SK-N-SH treated with all-trans-retinoic acid at 6 μM for 48 hours (cell line): ENCODE measurements at regions not wholly inside any gene's neighbourhood (a gene's known extent, or its start where the extent isn't known, plus 50 kb on each side); places are given as distances from the start of the nearest gene placed in this dataset.

ENCODE experiments used
- ATAC-seq: fragments of 200-7000 bp; cut with Tn5 transposase; 3 replicates; pipeline ENCODE4 v1.9.1; 2020; ENCODE audit warnings: mild to moderate bottlenecking, moderate library complexity
- BACH2 ChIP-seq: fragments of 250-450 bp; sonication (Bioruptor Pico); IDR thresholded peaks from 2 replicates; pipeline ENCODE4 v1.9.0; 2021; ENCODE audit warnings: mild to moderate bottlenecking, borderline replicate concordance
- CSDC2 ChIP-seq: fragments of 250-450 bp; sonication (Bioruptor Pico); IDR thresholded peaks from 2 replicates; pipeline ENCODE4 v1.5.0; 2020; ENCODE audit warnings: mild to moderate bottlenecking, moderate library complexity
- ESRRG ChIP-seq: fragments of 250-450 bp; sonication (Bioruptor Pico); IDR thresholded peaks from 2 replicates; pipeline ENCODE4 v1.6.1; 2021; ENCODE audit warnings: mild to moderate bottlenecking
- ISL1 ChIP-seq: fragments of 250-450 bp; sonication (Bioruptor Pico); IDR thresholded peaks from 2 replicates; pipeline ENCODE4 v2.1.2; 2022; ENCODE audit warnings: mild to moderate bottlenecking, moderate library complexity
- OSR1 ChIP-seq: fragments of 250-450 bp; sonication (Bioruptor Pico); IDR thresholded peaks from 2 replicates; pipeline ENCODE4 v1.8.0; 2022; ENCODE audit warnings: moderate library complexity, mild to moderate bottlenecking, inconsistent platforms
- PPARA ChIP-seq: fragments of 250-450 bp; sonication (Bioruptor Pico); IDR thresholded peaks from 2 replicates; pipeline ENCODE4 v1.5.0; 2020; ENCODE audit warnings: mild to moderate bottlenecking, borderline replicate concordance
- RARB ChIP-seq: fragments of 250-450 bp; sonication (Bioruptor Pico); IDR thresholded peaks from 2 replicates; pipeline ENCODE4 v1.8.0; 2021; ENCODE audit warnings: mild to moderate bottlenecking, moderate library complexity
- SNAI2 ChIP-seq: fragments of 250-450 bp; sonication (Bioruptor Pico); IDR thresholded peaks from 2 replicates; pipeline ENCODE4 v1.5.0; 2020; ENCODE audit warnings: mild to moderate bottlenecking, moderate library complexity
- TCF4 ChIP-seq: fragments of 250-450 bp; sonication (Bioruptor Pico); IDR thresholded peaks from 2 replicates; pipeline ENCODE4 v1.8.0; 2021; ENCODE audit warnings: mild to moderate bottlenecking, moderate library complexity, borderline replicate concordance
- TOX ChIP-seq: fragments of 250-450 bp; sonication (Bioruptor Pico); IDR thresholded peaks from 2 replicates; pipeline ENCODE4 v1.8.0; 2021; ENCODE audit warnings: mild to moderate bottlenecking, moderate library complexity, borderline replicate concordance
- ZC3H10 ChIP-seq: fragments of 250-450 bp; sonication (Bioruptor Pico); IDR thresholded peaks from 2 replicates; pipeline ENCODE4 v1.5.1; 2021; ENCODE audit warnings: mild to moderate bottlenecking, moderate library complexity
- ZFP3 ChIP-seq: fragments of 250-450 bp; sonication (Bioruptor Pico); IDR thresholded peaks from 2 replicates; pipeline ENCODE4 v1.5.0; 2020; ENCODE audit warnings: mild to moderate bottlenecking, moderate library complexity
- ZFP30 ChIP-seq: fragments of 450-650 bp; formaldehyde crosslinking; IDR thresholded peaks from 2 replicates; pipeline ENCODE4 v1.5.0; 2022; ENCODE audit warnings: mild to moderate bottlenecking, moderate library complexity
- ZNF565 ChIP-seq: fragments of 450-650 bp; formaldehyde crosslinking; conservative IDR thresholded peaks from 2 replicates; pipeline ENCODE4 v1.5.0; 2020; ENCODE audit warnings: low read depth, mild to moderate bottlenecking, moderate library complexity
- ZNF70 ChIP-seq: fragments of 450-650 bp; formaldehyde crosslinking; IDR thresholded peaks from 2 replicates; pipeline ENCODE4 v1.5.0; 2020; ENCODE audit warnings: mild to moderate bottlenecking, moderate library complexity
- ZNF8 ChIP-seq: fragments of 450-650 bp; formaldehyde crosslinking; IDR thresholded peaks from 2 replicates; pipeline ENCODE4 v1.5.0; 2020; ENCODE audit warnings: mild to moderate bottlenecking, moderate library complexity
- TF ChIP-seq, protein P1 (sequence below): fragments of 250-450 bp; sonication (Bioruptor Pico); IDR thresholded peaks from 2 replicates; pipeline ENCODE4 v1.8.0; 2020; ENCODE audit warnings: mild to moderate bottlenecking, moderate library complexity, borderline replicate concordance
- TF ChIP-seq, protein P2 (sequence below): fragments of 250-450 bp; sonication (Bioruptor Pico); IDR thresholded peaks from 2 replicates; pipeline ENCODE4 v1.8.0; 2021; ENCODE audit warnings: low read depth, mild to moderate bottlenecking, moderate library complexity, borderline replicate concordance
- TF ChIP-seq, protein P3 (sequence below): fragments of 250-450 bp; sonication (Bioruptor Pico); IDR thresholded peaks from 2 replicates; pipeline ENCODE4 v1.5.0; 2020; ENCODE audit warnings: mild to moderate bottlenecking, moderate library complexity
- TF ChIP-seq, protein P4 (sequence below): fragments of 250-450 bp; sonication (Bioruptor Pico); IDR thresholded peaks from 2 replicates; pipeline ENCODE4 v1.5.1; 2021; ENCODE audit warnings: mild to moderate bottlenecking, moderate library complexity
- TF ChIP-seq, protein P5 (sequence below): fragments of 250-450 bp; sonication (Bioruptor Pico); IDR thresholded peaks from 2 replicates; pipeline ENCODE4 v1.5.1; 2020; ENCODE audit warnings: low read depth, mild to moderate bottlenecking, moderate library complexity

DNA sequence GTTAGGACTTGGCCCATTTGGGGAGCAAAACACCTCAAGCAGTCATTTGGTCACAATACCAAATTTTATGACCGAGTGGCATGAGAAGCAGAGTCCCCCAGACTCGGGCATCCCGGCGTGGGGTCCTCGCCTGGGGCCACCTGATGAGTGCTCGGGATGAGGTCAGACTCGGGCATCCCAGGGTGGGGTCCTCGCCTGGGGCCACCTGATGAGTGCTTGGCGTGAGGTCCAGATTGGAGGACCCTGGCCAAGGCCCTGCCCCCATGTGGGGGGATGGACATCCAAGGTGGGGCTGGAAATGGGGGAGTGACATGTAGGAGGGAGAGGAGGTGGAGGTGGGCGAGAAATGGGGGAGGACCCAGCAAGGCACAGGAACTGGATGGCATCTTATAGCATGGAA is 56.1 kb upstream of the CST7 start:
- TF ChIP-seq ZNF8 (CRISPR knock-in tag) = no peak
- TF ChIP-seq TOX (CRISPR knock-in tag) = no peak
- no peak for TF ChIP-seq CSDC2 (CRISPR knock-in tag)
- no peak for TF ChIP-seq RARB (CRISPR knock-in tag)
- no peak for TF ChIP-seq BACH2 (CRISPR knock-in tag)
- no peak for TF ChIP-seq TCF4
- TF ChIP-seq ZNF565 (CRISPR knock-in tag) = no peak
- TF ChIP-seq SNAI2 (CRISPR knock-in tag) = no peak
- TF ChIP-seq ZFP3 = no peak
- TF ChIP-seq, protein P1, sequence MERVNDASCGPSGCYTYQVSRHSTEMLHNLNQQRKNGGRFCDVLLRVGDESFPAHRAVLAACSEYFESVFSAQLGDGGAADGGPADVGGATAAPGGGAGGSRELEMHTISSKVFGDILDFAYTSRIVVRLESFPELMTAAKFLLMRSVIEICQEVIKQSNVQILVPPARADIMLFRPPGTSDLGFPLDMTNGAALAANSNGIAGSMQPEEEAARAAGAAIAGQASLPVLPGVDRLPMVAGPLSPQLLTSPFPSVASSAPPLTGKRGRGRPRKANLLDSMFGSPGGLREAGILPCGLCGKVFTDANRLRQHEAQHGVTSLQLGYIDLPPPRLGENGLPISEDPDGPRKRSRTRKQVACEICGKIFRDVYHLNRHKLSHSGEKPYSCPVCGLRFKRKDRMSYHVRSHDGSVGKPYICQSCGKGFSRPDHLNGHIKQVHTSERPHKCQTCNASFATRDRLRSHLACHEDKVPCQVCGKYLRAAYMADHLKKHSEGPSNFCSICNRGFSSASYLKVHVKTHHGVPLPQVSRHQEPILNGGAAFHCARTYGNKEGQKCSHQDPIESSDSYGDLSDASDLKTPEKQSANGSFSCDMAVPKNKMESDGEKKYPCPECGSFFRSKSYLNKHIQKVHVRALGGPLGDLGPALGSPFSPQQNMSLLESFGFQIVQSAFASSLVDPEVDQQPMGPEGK (CRISPR knock-in tag) = no peak
- no peak for TF ChIP-seq ZNF70 (CRISPR knock-in tag)
- TF ChIP-seq ESRRG (CRISPR knock-in tag) = no peak
- TF ChIP-seq, protein P2, sequence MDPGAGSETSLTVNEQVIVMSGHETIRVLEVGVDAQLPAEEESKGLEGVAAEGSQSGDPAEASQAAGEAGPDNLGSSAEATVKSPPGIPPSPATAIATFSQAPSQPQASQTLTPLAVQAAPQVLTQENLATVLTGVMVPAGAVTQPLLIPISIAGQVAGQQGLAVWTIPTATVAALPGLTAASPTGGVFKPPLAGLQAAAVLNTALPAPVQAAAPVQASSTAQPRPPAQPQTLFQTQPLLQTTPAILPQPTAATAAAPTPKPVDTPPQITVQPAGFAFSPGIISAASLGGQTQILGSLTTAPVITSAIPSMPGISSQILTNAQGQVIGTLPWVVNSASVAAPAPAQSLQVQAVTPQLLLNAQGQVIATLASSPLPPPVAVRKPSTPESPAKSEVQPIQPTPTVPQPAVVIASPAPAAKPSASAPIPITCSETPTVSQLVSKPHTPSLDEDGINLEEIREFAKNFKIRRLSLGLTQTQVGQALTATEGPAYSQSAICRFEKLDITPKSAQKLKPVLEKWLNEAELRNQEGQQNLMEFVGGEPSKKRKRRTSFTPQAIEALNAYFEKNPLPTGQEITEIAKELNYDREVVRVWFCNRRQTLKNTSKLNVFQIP (CRISPR knock-in tag) = no peak
- TF ChIP-seq, protein P3, sequence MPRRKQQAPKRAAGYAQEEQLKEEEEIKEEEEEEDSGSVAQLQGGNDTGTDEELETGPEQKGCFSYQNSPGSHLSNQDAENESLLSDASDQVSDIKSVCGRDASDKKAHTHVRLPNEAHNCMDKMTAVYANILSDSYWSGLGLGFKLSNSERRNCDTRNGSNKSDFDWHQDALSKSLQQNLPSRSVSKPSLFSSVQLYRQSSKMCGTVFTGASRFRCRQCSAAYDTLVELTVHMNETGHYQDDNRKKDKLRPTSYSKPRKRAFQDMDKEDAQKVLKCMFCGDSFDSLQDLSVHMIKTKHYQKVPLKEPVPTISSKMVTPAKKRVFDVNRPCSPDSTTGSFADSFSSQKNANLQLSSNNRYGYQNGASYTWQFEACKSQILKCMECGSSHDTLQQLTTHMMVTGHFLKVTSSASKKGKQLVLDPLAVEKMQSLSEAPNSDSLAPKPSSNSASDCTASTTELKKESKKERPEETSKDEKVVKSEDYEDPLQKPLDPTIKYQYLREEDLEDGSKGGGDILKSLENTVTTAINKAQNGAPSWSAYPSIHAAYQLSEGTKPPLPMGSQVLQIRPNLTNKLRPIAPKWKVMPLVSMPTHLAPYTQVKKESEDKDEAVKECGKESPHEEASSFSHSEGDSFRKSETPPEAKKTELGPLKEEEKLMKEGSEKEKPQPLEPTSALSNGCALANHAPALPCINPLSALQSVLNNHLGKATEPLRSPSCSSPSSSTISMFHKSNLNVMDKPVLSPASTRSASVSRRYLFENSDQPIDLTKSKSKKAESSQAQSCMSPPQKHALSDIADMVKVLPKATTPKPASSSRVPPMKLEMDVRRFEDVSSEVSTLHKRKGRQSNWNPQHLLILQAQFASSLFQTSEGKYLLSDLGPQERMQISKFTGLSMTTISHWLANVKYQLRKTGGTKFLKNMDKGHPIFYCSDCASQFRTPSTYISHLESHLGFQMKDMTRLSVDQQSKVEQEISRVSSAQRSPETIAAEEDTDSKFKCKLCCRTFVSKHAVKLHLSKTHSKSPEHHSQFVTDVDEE = no peak
- no peak for ATAC-seq

DNA sequence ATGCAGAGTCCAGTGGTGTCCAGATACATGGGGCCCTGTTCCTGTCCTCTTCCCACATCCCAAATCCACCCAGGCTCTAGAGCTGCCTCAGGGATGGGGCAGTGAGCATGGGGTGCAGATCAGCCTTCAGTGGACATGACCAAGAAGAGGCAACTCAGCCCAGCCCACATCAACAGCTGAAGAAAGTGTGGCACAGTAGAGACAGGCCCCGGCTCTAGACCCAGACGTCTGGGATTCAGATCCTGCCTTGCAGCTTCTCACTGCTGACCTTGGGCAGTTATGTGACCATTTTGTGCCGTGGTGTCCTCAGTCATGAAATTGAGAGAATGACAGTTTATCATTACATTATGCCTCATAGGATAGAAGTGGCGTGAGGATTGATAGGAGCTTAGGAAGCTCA is 54.6 kb upstream of the CST7 start:
- ATAC-seq = no peak
- TF ChIP-seq, protein P3 = no peak
- TF ChIP-seq TCF4 = no peak

DNA sequence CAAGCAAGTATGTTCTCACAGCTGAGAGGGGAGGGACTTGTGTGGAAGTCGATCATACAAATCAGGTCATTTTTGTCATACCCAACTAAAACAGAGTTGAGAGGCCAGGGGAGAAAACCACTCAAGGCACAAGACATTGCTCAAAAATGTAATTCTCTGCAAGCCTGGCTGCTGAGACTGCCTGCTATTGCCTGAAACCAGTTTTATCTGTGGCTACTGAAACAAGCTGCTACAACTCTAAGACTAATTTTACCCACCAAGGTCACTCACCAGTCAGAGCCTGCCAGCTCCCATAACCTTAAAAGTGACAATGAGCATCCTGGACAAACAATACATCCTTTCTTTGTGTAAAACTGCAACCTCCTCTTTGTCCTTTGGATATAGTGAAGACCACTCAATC is 54.1 kb upstream of the CST7 start:
- no peak for ATAC-seq
- no peak for TF ChIP-seq PPARA (CRISPR knock-in tag)
- TF ChIP-seq ESRRG (CRISPR knock-in tag) = no peak
- TF ChIP-seq OSR1 = no peak
- no peak for TF ChIP-seq ZNF565 (CRISPR knock-in tag)
- TF ChIP-seq, protein P1 (CRISPR knock-in tag) = no peak
- TF ChIP-seq TCF4 = no peak
- TF ChIP-seq, protein P4, sequence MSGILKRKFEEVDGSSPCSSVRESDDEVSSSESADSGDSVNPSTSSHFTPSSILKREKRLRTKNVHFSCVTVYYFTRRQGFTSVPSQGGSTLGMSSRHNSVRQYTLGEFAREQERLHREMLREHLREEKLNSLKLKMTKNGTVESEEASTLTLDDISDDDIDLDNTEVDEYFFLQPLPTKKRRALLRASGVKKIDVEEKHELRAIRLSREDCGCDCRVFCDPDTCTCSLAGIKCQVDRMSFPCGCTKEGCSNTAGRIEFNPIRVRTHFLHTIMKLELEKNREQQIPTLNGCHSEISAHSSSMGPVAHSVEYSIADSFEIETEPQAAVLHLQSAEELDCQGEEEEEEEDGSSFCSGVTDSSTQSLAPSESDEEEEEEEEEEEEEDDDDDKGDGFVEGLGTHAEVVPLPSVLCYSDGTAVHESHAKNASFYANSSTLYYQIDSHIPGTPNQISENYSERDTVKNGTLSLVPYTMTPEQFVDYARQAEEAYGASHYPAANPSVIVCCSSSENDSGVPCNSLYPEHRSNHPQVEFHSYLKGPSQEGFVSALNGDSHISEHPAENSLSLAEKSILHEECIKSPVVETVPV = no peak
- TF ChIP-seq RARB (CRISPR knock-in tag) = no peak
- TF ChIP-seq ZC3H10 = no peak
- TF ChIP-seq, protein P3 = no peak
- no peak for TF ChIP-seq ZNF70 (CRISPR knock-in tag)
- no peak for TF ChIP-seq CSDC2 (CRISPR knock-in tag)
- no peak for TF ChIP-seq ISL1 (CRISPR knock-in tag)
- TF ChIP-seq TOX (CRISPR knock-in tag) = no peak
- TF ChIP-seq, protein P5, sequence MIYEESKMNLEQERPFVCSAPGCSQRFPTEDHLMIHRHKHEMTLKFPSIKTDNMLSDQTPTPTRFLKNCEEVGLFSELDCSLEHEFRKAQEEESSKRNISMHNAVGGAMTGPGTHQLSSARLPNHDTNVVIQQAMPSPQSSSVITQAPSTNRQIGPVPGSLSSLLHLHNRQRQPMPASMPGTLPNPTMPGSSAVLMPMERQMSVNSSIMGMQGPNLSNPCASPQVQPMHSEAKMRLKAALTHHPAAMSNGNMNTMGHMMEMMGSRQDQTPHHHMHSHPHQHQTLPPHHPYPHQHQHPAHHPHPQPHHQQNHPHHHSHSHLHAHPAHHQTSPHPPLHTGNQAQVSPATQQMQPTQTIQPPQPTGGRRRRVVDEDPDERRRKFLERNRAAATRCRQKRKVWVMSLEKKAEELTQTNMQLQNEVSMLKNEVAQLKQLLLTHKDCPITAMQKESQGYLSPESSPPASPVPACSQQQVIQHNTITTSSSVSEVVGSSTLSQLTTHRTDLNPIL = no peak
- no peak for TF ChIP-seq ZFP30 (CRISPR knock-in tag)
